GM19467 (cell line): ENCODE measurements at regions not wholly inside any gene's neighbourhood (a gene's known extent, or its start where the extent isn't known, plus 50 kb on each side); places are given as distances from the start of the nearest gene placed in this dataset.
"Not testable (repeated sequence)": the region's sequence is repeated elsewhere in the genome, so short reads cannot be mapped to it uniquely, and the experiment has no call there.

Experiments
- ATAC-seq: cut with Tn5 transposase; IDR thresholded peaks from one replicate; pipeline ENCODE4 v1.9.1; 2021; ENCODE audit warnings: mild to moderate bottlenecking, moderate library complexity; ENCODE audit not compliant: unreplicated experiment

- peak; percentile 99 for ATAC-seq
Measured at GRCh38 chr11:104705490-104706190, 192.6 kb downstream of the CASP12 start.

GRCh38 chr11:104704888-104705287, 193.4 kb downstream of the CASP12 start:
- ATAC-seq = no peak

GRCh38 chr11:104704146-104704830, 194.0 kb downstream of the CASP12 start:
- ATAC-seq = no peak

GRCh38 chr11:104700609-104701008, 197.7 kb downstream of the CASP12 start:
- no peak for ATAC-seq

- ATAC-seq = no peak
Measured at GRCh38 chr11:104699981-104700380, 198.3 kb downstream of the CASP12 start.

GRCh38 chr11:104695065-104695463, 203.2 kb downstream of the CASP12 start:
- ATAC-seq = no peak

- ATAC-seq = no peak
Measured at GRCh38 chr11:104694259-104695064, 203.8 kb downstream of the CASP12 start.

- no peak for ATAC-seq
Measured at GRCh38 chr11:104692751-104693150, 205.5 kb downstream of the CASP12 start.

- ATAC-seq = no peak
Measured at GRCh38 chr11:104691129-104691528, 207.1 kb downstream of the CASP12 start.

- ATAC-seq = no peak
Measured at GRCh38 chr11:104690241-104690640, 208.0 kb downstream of the CASP12 start.

- ATAC-seq = no peak
Measured at GRCh38 chr11:104688731-104689130, 209.5 kb downstream of the CASP12 start.

GRCh38 chr11:104682206-104682605, 216.1 kb downstream of the CASP12 start:
- ATAC-seq = no peak

GRCh38 chr11:104679258-104679657, 219.0 kb downstream of the CASP12 start:
- ATAC-seq = no peak

GRCh38 chr11:104678408-104678807, 219.9 kb downstream of the CASP12 start:
- ATAC-seq = no peak

GRCh38 chr11:104677069-104677468, 221.2 kb downstream of the CASP12 start:
- not testable (repeated sequence) for ATAC-seq

GRCh38 chr11:104672897-104673296, 225.4 kb downstream of the CASP12 start:
- no peak for ATAC-seq

- no peak for ATAC-seq
Measured at GRCh38 chr11:104668797-104669463, 229.3 kb downstream of the CASP12 start.

GRCh38 chr11:104666624-104667023, 231.6 kb downstream of the CASP12 start:
- ATAC-seq = no peak

GRCh38 chr11:104665641-104666040, 232.6 kb downstream of the CASP12 start:
- ATAC-seq = no peak

- no peak for ATAC-seq
Measured at GRCh38 chr11:104663190-104664140, 234.8 kb downstream of the CASP12 start.
